ENCODE measurements at regions not wholly inside any gene's neighbourhood (a gene's known extent, or its start where the extent isn't known, plus 50 kb on each side); places are given as distances from the start of the nearest gene placed in this dataset.

DNA sequence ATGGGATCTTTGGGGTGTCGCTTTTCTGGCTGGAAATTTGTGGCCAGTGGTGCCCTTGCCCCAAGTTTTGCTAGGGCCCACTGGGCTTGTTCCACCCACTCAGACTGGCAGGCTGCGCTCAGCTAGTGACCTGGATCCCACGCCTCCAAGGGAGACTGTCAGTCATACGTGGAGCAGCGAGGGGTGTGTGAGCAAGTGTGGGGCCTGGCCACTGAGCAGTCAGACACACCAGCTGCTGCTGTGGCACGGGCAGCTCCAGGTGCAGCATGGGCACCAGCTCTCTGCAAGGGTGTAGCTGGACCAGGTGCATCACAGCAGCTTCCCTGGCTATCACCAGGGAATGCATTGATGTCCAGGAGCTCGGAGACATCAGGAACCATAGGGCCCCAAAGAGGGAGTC lies 327.0 kb downstream of the NR4A2 start:
- Histone ChIP-seq H3K4me2 (ENCODE audit: low read depth, low read length) (no peak overlapping the region), H3K4me1 (ENCODE audit: control insufficient read depth, insufficient read depth, low read length) (no peaks in the 10 kb centered on the region), H2BK5ac (ENCODE audit: low read depth, low read length, poor library complexity, severe bottlenecking) (no peak overlapping the region), H3K27ac (ENCODE audit: insufficient read depth, low read length) (no peak overlapping the region), H3K56ac (ENCODE audit: extremely low read depth, insufficient read depth, low read length) (no peak overlapping the region), H2BK120ac (ENCODE audit: low read depth, low read length) (no peak overlapping the region), H4K20me1 (ENCODE audit: insufficient read depth, low read length) (no peaks in the 10 kb centered on the region), H3K9me3 (ENCODE audit: control insufficient read depth, insufficient read depth, low read length) (peaks cover 11% of the 10 kb centered on the region; the same call in 1 of the 2 replicates), H2AFZ (replicated peaks; ENCODE audit: low read length, poor library complexity) (no peak overlapping the region), H3K23ac (ENCODE audit: low read depth, low read length) (no peak overlapping the region), H2AK5ac (ENCODE audit: low read depth, low read length) (no peak overlapping the region), H3K27me3 (ENCODE audit: control insufficient read depth, insufficient read depth, low read length) (no peaks in the 10 kb centered on the region), H2AK9ac (replicated peaks; ENCODE audit: low read depth, low read length, poor library complexity) (no peak overlapping the region), H4K91ac (ENCODE audit: insufficient read depth, low read depth, low read length) (no peak overlapping the region), H3K18ac (ENCODE audit: low read depth, low read length) (no peak overlapping the region), H3K36me3 (ENCODE audit: control insufficient read depth, insufficient read depth, low read length) (no peaks in the 10 kb centered on the region), H3K4me3 (ENCODE audit: insufficient read depth, low read depth, low read length) (no peak overlapping the region), H3K79me1 (ENCODE audit: low read depth in 1 of 2, low read length in 2 of 2) (no peaks in the 10 kb centered on the region), H3K9me1 (ENCODE audit: insufficient read depth, low read length) (no peaks in the 10 kb centered on the region), H3K9ac (ENCODE audit: low read depth, low read length) (no peak overlapping the region), H3K14ac (replicated peaks; ENCODE audit: low read depth, low read length) (no peak overlapping the region), H2BK15ac (ENCODE audit: low read depth, low read length) (no peak overlapping the region), H3K4ac (ENCODE audit: low read depth, low read length) (no peak overlapping the region), H4K5ac (ENCODE audit: low read depth, low read length) (no peak overlapping the region), H2BK20ac (ENCODE audit: low read depth, low read length) (no peak overlapping the region), H4K8ac (ENCODE audit: low read depth in 2 of 2, low read length in 2 of 2) (no peak overlapping the region)
- CTCF ChIA-PET: no interaction called here
- in situ Hi-C loops (cut with MboI; ENCODE audit: low sequenced_read_pairs) (no loop called here), intact Hi-C loops (cut with micrococcal nuclease) (no loop called here), dilution Hi-C loops (cut with HindIII; ENCODE audit: low sequenced_read_pairs, unreplicated experiment) (no loop called here)
- DNase-seq: no peak
- BruUV-seq (replicated peaks): no TSS peak
- 67% methylated on average over 3 of the region's 7 CpGs; no CpG with 5 or more reads in 1 of the 2 experiments for WGBS, 2 experiments (ENCODE audit: extremely low coverage in 2 of 2, insufficient read length in 1 of 2)
- TF ChIP-seq FOS (IDR thresholded peaks at IDR 0.05; ENCODE audit: low read depth, low read length): no peak
- no peak for TF ChIP-seq MAZ (IDR thresholded peaks at IDR 0.05; ENCODE audit: borderline replicate concordance, low read depth, low read length)
- no peak for TF ChIP-seq CHD1 (IDR thresholded peaks at IDR 0.05; ENCODE audit: low read depth, low read length)
- TF ChIP-seq, protein P1, sequence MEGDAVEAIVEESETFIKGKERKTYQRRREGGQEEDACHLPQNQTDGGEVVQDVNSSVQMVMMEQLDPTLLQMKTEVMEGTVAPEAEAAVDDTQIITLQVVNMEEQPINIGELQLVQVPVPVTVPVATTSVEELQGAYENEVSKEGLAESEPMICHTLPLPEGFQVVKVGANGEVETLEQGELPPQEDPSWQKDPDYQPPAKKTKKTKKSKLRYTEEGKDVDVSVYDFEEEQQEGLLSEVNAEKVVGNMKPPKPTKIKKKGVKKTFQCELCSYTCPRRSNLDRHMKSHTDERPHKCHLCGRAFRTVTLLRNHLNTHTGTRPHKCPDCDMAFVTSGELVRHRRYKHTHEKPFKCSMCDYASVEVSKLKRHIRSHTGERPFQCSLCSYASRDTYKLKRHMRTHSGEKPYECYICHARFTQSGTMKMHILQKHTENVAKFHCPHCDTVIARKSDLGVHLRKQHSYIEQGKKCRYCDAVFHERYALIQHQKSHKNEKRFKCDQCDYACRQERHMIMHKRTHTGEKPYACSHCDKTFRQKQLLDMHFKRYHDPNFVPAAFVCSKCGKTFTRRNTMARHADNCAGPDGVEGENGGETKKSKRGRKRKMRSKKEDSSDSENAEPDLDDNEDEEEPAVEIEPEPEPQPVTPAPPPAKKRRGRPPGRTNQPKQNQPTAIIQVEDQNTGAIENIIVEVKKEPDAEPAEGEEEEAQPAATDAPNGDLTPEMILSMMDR (conservative IDR thresholded peaks at IDR 0.05; ENCODE audit: low read depth, low read length): no peak
- TF ChIP-seq CEBPB (IDR thresholded peaks at IDR 0.05; ENCODE audit: low read depth, low read length): no peak
- no peak for TF ChIP-seq SMC3 (IDR thresholded peaks at IDR 0.05; ENCODE audit: low read depth, low read length)
- TF ChIP-seq RFX5 (IDR thresholded peaks at IDR 0.05; ENCODE audit: low read depth, low read length): no peak
- no peak for TF ChIP-seq NFE2L2 (IDR thresholded peaks at IDR 0.05; ENCODE audit: low read depth, low read length)
- TF ChIP-seq, protein P2, sequence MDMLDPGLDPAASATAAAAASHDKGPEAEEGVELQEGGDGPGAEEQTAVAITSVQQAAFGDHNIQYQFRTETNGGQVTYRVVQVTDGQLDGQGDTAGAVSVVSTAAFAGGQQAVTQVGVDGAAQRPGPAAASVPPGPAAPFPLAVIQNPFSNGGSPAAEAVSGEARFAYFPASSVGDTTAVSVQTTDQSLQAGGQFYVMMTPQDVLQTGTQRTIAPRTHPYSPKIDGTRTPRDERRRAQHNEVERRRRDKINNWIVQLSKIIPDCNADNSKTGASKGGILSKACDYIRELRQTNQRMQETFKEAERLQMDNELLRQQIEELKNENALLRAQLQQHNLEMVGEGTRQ (IDR thresholded peaks at IDR 0.05; ENCODE audit: low read depth, low read length): no peak
- POLR2A ChIA-PET (ENCODE audit: unreplicated experiment): no interaction called here
- no peak for ATAC-seq (ENCODE audit: low read depth)

Measured in IMR-90 (cell line).